ENCODE measurements at regions not wholly inside any gene's neighbourhood (a gene's known extent, or its start where the extent isn't known, plus 50 kb on each side); places are given as distances from the start of the nearest gene placed in this dataset.

GRCh38 chr4:64477127-64477526 is 67.9 kb upstream of the TECRL start:
- no peak for DNase-seq (ENCODE audit: low read depth, low spot score)
- no TSS peak for BruUV-seq (replicated peaks)
- intact Hi-C loops (cut with micrococcal nuclease; ENCODE audit: unreplicated experiment), result no loop called here
- no peak for ATAC-seq
- no peak overlapping the region for H3K4me3 ChIP-seq (ENCODE audit: low read depth in 2 of 2, low read length in 2 of 2)
- TF ChIP-seq, protein P1, sequence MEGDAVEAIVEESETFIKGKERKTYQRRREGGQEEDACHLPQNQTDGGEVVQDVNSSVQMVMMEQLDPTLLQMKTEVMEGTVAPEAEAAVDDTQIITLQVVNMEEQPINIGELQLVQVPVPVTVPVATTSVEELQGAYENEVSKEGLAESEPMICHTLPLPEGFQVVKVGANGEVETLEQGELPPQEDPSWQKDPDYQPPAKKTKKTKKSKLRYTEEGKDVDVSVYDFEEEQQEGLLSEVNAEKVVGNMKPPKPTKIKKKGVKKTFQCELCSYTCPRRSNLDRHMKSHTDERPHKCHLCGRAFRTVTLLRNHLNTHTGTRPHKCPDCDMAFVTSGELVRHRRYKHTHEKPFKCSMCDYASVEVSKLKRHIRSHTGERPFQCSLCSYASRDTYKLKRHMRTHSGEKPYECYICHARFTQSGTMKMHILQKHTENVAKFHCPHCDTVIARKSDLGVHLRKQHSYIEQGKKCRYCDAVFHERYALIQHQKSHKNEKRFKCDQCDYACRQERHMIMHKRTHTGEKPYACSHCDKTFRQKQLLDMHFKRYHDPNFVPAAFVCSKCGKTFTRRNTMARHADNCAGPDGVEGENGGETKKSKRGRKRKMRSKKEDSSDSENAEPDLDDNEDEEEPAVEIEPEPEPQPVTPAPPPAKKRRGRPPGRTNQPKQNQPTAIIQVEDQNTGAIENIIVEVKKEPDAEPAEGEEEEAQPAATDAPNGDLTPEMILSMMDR (IDR thresholded peaks at IDR 0.05), result no peak
- TF ChIP-seq, protein P2, sequence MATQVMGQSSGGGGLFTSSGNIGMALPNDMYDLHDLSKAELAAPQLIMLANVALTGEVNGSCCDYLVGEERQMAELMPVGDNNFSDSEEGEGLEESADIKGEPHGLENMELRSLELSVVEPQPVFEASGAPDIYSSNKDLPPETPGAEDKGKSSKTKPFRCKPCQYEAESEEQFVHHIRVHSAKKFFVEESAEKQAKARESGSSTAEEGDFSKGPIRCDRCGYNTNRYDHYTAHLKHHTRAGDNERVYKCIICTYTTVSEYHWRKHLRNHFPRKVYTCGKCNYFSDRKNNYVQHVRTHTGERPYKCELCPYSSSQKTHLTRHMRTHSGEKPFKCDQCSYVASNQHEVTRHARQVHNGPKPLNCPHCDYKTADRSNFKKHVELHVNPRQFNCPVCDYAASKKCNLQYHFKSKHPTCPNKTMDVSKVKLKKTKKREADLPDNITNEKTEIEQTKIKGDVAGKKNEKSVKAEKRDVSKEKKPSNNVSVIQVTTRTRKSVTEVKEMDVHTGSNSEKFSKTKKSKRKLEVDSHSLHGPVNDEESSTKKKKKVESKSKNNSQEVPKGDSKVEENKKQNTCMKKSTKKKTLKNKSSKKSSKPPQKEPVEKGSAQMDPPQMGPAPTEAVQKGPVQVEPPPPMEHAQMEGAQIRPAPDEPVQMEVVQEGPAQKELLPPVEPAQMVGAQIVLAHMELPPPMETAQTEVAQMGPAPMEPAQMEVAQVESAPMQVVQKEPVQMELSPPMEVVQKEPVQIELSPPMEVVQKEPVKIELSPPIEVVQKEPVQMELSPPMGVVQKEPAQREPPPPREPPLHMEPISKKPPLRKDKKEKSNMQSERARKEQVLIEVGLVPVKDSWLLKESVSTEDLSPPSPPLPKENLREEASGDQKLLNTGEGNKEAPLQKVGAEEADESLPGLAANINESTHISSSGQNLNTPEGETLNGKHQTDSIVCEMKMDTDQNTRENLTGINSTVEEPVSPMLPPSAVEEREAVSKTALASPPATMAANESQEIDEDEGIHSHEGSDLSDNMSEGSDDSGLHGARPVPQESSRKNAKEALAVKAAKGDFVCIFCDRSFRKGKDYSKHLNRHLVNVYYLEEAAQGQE (IDR thresholded peaks at IDR 0.05; ENCODE audit: insufficient read depth in 1 of 2, low read depth in 2 of 2, low read length in 1 of 2), result no peak
- TF ChIP-seq POLR2AphosphoS5 (IDR thresholded peaks at IDR 0.05; ENCODE audit: low read depth, low read length) (no peak), SIN3A (IDR thresholded peaks at IDR 0.05; ENCODE audit: borderline replicate concordance, insufficient read depth, low read depth, low read length) (no peak), TCF7L2 (IDR thresholded peaks at IDR 0.05; ENCODE audit: low read depth, low read length) (no peak)
- ChIA-PET POLR2A (no interaction called here), CTCF (no interaction called here)
- no peaks in the 10 kb centered on the region for H3K36me3 ChIP-seq (ENCODE audit: control insufficient read depth, insufficient read depth, low read length)
- H3K27ac ChIP-seq (ENCODE audit: low read length), result no peak overlapping the region
- in situ Hi-C loops (cut with HindIII; ENCODE audit: low pct_unique_long_range_greater_than_20kb, low sequenced_read_pairs), result no loop called here
- no peaks in the 10 kb centered on the region for H3K4me1 ChIP-seq (ENCODE audit: control insufficient read depth, insufficient read depth, low read length)
- no peaks in the 10 kb centered on the region for H3K9me3 ChIP-seq (ENCODE audit: control insufficient read depth, insufficient read depth, low read depth, low read length)
- H3K27me3 ChIP-seq (ENCODE audit: control insufficient read depth, insufficient read depth, low read length), result no peaks in the 10 kb centered on the region

DNA sequence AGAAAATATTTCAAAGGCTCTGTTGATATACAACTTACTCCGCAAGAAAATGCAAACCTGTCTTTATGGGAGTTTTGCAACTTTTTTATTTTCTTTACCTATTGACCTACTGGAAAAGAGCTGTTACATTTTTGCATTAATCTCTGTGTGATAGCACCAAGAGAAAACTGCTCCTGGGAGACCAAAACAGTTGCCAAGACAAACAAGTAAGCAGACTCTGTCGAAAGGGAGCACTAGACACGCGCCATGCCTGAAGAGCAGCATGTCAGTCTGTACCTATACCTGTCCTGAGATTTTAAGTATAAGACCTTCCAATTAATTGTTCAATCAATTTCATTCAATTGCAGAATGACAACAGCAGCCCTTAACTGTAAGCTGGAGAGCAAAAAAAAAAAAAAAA is 56.0 kb upstream of the TECRL start:
- no peaks in the 10 kb centered on the region for H3K9me3 ChIP-seq (ENCODE audit: control insufficient read depth, insufficient read depth, low read depth, low read length)
- DNase-seq (ENCODE audit: low read depth, low spot score) (no peak), ATAC-seq (no peak)
- H3K4me3 ChIP-seq (ENCODE audit: low read depth in 2 of 2, low read length in 2 of 2), result no peak overlapping the region
- in situ Hi-C loops (cut with HindIII; ENCODE audit: low pct_unique_long_range_greater_than_20kb, low sequenced_read_pairs) (no loop called here), intact Hi-C loops (cut with micrococcal nuclease; ENCODE audit: unreplicated experiment) (no loop called here)
- no TSS peak for BruUV-seq (replicated peaks)
- no peaks in the 10 kb centered on the region for H3K4me1 ChIP-seq (ENCODE audit: control insufficient read depth, insufficient read depth, low read length)
- ChIA-PET CTCF (no interaction called here), POLR2A (no interaction called here)
- no peaks in the 10 kb centered on the region for H3K36me3 ChIP-seq (ENCODE audit: control insufficient read depth, insufficient read depth, low read length)
- no peaks in the 10 kb centered on the region for H3K27me3 ChIP-seq (ENCODE audit: control insufficient read depth, insufficient read depth, low read length)
- no peak for TF ChIP-seq SIN3A (IDR thresholded peaks at IDR 0.05; ENCODE audit: borderline replicate concordance, insufficient read depth, low read depth, low read length)
- no peak for TF ChIP-seq POLR2AphosphoS5 (IDR thresholded peaks at IDR 0.05; ENCODE audit: low read depth, low read length)
- TF ChIP-seq, protein P2 (IDR thresholded peaks at IDR 0.05; ENCODE audit: insufficient read depth in 1 of 2, low read depth in 2 of 2, low read length in 1 of 2), result no peak
- no peak for TF ChIP-seq TCF7L2 (IDR thresholded peaks at IDR 0.05; ENCODE audit: low read depth, low read length)
- TF ChIP-seq, protein P1 (IDR thresholded peaks at IDR 0.05), result no peak
- no peak overlapping the region for H3K27ac ChIP-seq (ENCODE audit: low read length)

Data from Panc1 (cell line).